GM12878 (cell line): ENCODE measurements at regions not wholly inside any gene's neighbourhood (a gene's known extent, or its start where the extent isn't known, plus 50 kb on each side); places are given as distances from the start of the nearest gene placed in this dataset.

Experiments
- ATAC-seq: fragments of 200-7000 bp; cut with Tn5 transposase; 3 replicates; pipeline ENCODE4 v1.9.1; 2020; ENCODE audit warnings: mild to moderate bottlenecking, moderate library complexity
- BruUV-seq: library from RNA; stranded (reverse); fragments of 400-500 nt; replicated peaks from 2 replicates; lab custom pipeline; 2021; lab: Mats Ljungman, UMichigan
- CTCF ChIA-PET: fragments of 300-600 bp; sonication (Branson Sonifier 250); formaldehyde crosslinking; extraction: SDS; loops from one replicate; lab custom pipeline; 2021; ENCODE audit warnings: inconsistent platforms; lab: Yijun Ruan, JAX
- POLR2A ChIA-PET: fragments of 350-600 bp; formaldehyde crosslinking; extraction: SDS; loops from one replicate; lab custom pipeline; 2021; ENCODE audit warnings: inconsistent platforms; lab: Charles Lee
- RAD21 ChIA-PET: fragments of 300-600 bp; sonication (Branson Sonifier 250); formaldehyde crosslinking; loops from one replicate; lab custom pipeline; 2023; ENCODE audit warnings: antibody characterized with exemption; ENCODE audit not compliant: unreplicated experiment; lab: Charles Lee
- SMC1A ChIA-PET: fragments of 300-600 bp; sonication (Branson Sonifier 250); formaldehyde crosslinking; loops from one replicate; lab custom pipeline; 2023; ENCODE audit not compliant: unreplicated experiment, uncharacterized antibody; lab: Charles Lee
- DNase-seq: peaks from one replicate; pipeline ENCODE4 v3.0.0-alpha.2; 2011; ENCODE audit warnings: low read depth, low spot score
- FAIRE-seq: peaks from 3 replicates; lab custom pipeline; 2011; peaks lifted over from hg19 to GRCh38; lab: Jason Lieb, UNC
- H2AFZ ChIP-seq: 2 replicates; pipeline ENCODE4 v1.6.0; 2011; ENCODE audit warnings: low read depth, low read length, control low read depth; ENCODE audit not compliant: control insufficient read depth
- H3K27ac ChIP-seq: 2 replicates; pipeline ENCODE4 v1.5.1; 2011; ENCODE audit warnings: control low read depth; ENCODE audit not compliant: control insufficient read depth, insufficient read depth
- H3K27me3 ChIP-seq, 2 experiments: replicated peaks in 1 of 2; 2 replicates each; pipeline versions ENCODE4 v1.6.0 to v1.6.1; 2011; ENCODE audit warnings: low read length in 1 of 2; ENCODE audit not compliant: control insufficient read depth in 2 of 2, insufficient read depth in 2 of 2
- H3K36me3 ChIP-seq, 2 experiments: 2 replicates each; pipeline ENCODE4 v1.5.1; 2011; ENCODE audit warnings: low read length in 1 of 2; ENCODE audit not compliant: control insufficient read depth in 2 of 2, insufficient read depth in 2 of 2
- H3K4me1 ChIP-seq: 2 replicates; pipeline ENCODE4 v1.6.1; 2011; ENCODE audit warnings: mild to moderate bottlenecking, low read length, moderate library complexity, mixed read lengths; ENCODE audit not compliant: control insufficient read depth, insufficient read depth
- H3K4me2 ChIP-seq: 2 replicates; pipeline ENCODE4 v1.6.0; 2011; ENCODE audit warnings: control low read depth; ENCODE audit not compliant: control insufficient read depth, insufficient read depth
- H3K4me3 ChIP-seq: fragments of 200-600 bp; sonication (generic); 2 replicates; pipeline ENCODE4 v1.5.1; 2016
- H3K79me2 ChIP-seq: 2 replicates; pipeline ENCODE4 v1.6.0; 2011; ENCODE audit warnings: low read length; ENCODE audit not compliant: control insufficient read depth, insufficient read depth
- H3K9ac ChIP-seq: 2 replicates; pipeline ENCODE4 v1.8.0; 2011; ENCODE audit warnings: low read length, control low read depth, mixed read lengths; ENCODE audit not compliant: control insufficient read depth, insufficient read depth
- H3K9me3 ChIP-seq: replicated peaks from 3 replicates; pipeline ENCODE4 v1.5.1; 2011; ENCODE audit warnings: mild to moderate bottlenecking, low read length; ENCODE audit not compliant: control insufficient read depth, insufficient read depth
- H4K20me1 ChIP-seq: 2 replicates; pipeline ENCODE4 v1.6.0; 2011; ENCODE audit not compliant: control insufficient read depth, insufficient read depth
- BCL3 ChIP-seq: IDR thresholded peaks from 2 replicates; pipeline ENCODE4 v1.6.1; 2011; ENCODE audit warnings: borderline replicate concordance, low read depth, mild to moderate bottlenecking, moderate library complexity, low read length; ENCODE audit not compliant: insufficient read depth, poor library complexity, severe bottlenecking
- BHLHE40 ChIP-seq, 2 experiments: fragments of 450-650 bp in 1 of 2; IDR thresholded peaks; 2 replicates each; pipeline ENCODE4 v1.6.1; 2011 to 2017; ENCODE audit warnings: low read depth in 2 of 2, borderline replicate concordance in 1 of 2, improper control_type of control experiment in 1 of 2, low read length in 1 of 2, mild to moderate bottlenecking in 1 of 2
- E4F1 ChIP-seq: fragments of 450-650 bp; IDR thresholded peaks from 2 replicates; pipeline ENCODE4 v1.6.1; 2018; ENCODE audit warnings: borderline replicate concordance, mild to moderate bottlenecking; ENCODE audit not compliant: partially characterized antibody
- ESRRA ChIP-seq: IDR thresholded peaks from 2 replicates; pipeline ENCODE4 v1.6.1; 2012; ENCODE audit warnings: mild to moderate bottlenecking, low read length, improper control_type of control experiment
- HDAC2 ChIP-seq: fragments of 200-600 bp; sonication (generic); IDR thresholded peaks from 2 replicates; pipeline ENCODE4 v1.6.1; 2017
- IRF3 ChIP-seq: fragments of 450-650 bp; IDR thresholded peaks from 2 replicates; pipeline ENCODE4 v1.6.1; 2014; ENCODE audit warnings: mild to moderate bottlenecking
- KLF5 ChIP-seq: fragments of 450-650 bp; IDR thresholded peaks from 2 replicates; pipeline ENCODE4 v1.6.1; 2014; ENCODE audit warnings: mild to moderate bottlenecking; ENCODE audit not compliant: partially characterized antibody
- NR2F1 ChIP-seq: fragments of 450-650 bp; conservative IDR thresholded peaks from 2 replicates; pipeline ENCODE4 v1.6.1; 2017; ENCODE audit warnings: mild to moderate bottlenecking
- RBBP5 ChIP-seq: fragments of 200-600 bp; sonication (generic); conservative IDR thresholded peaks from 2 replicates; pipeline ENCODE4 v1.6.1; 2016
- RELB ChIP-seq: fragments of 450-650 bp; IDR thresholded peaks from 2 replicates; pipeline ENCODE4 v1.6.1; 2017; ENCODE audit warnings: low read depth, mild to moderate bottlenecking, moderate library complexity
- STAT3 ChIP-seq: IDR thresholded peaks from 2 replicates; pipeline ENCODE4 v1.6.1; 2011; ENCODE audit warnings: low read depth, low read length, improper control_type of control experiment
- SUPT20H ChIP-seq: IDR thresholded peaks from 2 replicates; pipeline ENCODE4 v1.6.1; 2011; ENCODE audit warnings: low read depth, mild to moderate bottlenecking, low read length, moderate library complexity, borderline replicate concordance; ENCODE audit not compliant: control insufficient read depth
- WRNIP1 ChIP-seq: IDR thresholded peaks from 2 replicates; pipeline ENCODE4 v1.6.1; 2011; ENCODE audit warnings: low read depth, low read length, improper control_type of control experiment, borderline replicate concordance
- ZNF24 ChIP-seq: fragments of 450-650 bp; IDR thresholded peaks from 2 replicates; pipeline ENCODE4 v1.6.1; 2017; ENCODE audit warnings: antibody characterized with exemption, mild to moderate bottlenecking
- ZNF622 ChIP-seq: fragments of 450-650 bp; IDR thresholded peaks from 2 replicates; pipeline ENCODE4 v1.6.1; 2017; ENCODE audit warnings: mild to moderate bottlenecking, inconsistent platforms
- WGBS: methylation state at CpG from one replicate; pipeline ENCODE4 v1.1.6; 2016; ENCODE audit warnings: low lambda C conversion rate; ENCODE audit not compliant: insufficient replicate concordance, insufficient coverage; ENCODE audit errors: missing lambda C conversion rate; 5-methylcytosine and 5-hydroxymethylcytosine counted together
- in situ Hi-C: fragments of 300-500 bp; cut with MboI; formaldehyde crosslinking; loops from 9 replicates; pipeline ENCODE4 v1.14.3; 2018; ENCODE audit warnings: mixed read lengths
- intact Hi-C: fragments of 100-400 bp; cut with micrococcal nuclease; formaldehyde crosslinking; loops from one replicate; pipeline ENCODE4 v1.14.2; 2022; ENCODE audit not compliant: unreplicated experiment

GRCh38 chr6:23357185-23357766 lies 768.7 kb upstream of the NRSN1 start:
- Histone ChIP-seq H2AFZ (no peak overlapping the region), H3K9ac (no peak overlapping the region), H3K27ac (no peak overlapping the region), H3K27me3 (no peaks in the 10 kb centered on the region), H3K9me3 (no peaks in the 10 kb centered on the region), H3K4me2 (no peak overlapping the region), H3K36me3 (no peaks in the 10 kb centered on the region), H3K79me2 (no peaks in the 10 kb centered on the region), H3K4me3 (no peak overlapping the region), H3K4me1 (no peaks in the 10 kb centered on the region), H4K20me1 (no peaks in the 10 kb centered on the region)
- DNase-seq (no peak), ATAC-seq (no peak), FAIRE-seq (no peak)
- ChIA-PET RAD21 (no interaction called here), POLR2A (no interaction called here), SMC1A (interaction anchor here (0.7 kb wide), 1 partner anchor 57 kb away, joined by 3 read pairs; no protein-coding TSS in a partner anchor), CTCF (no interaction called here)
- intact Hi-C loops (no loop called here), in situ Hi-C loops (no loop called here)
- no TSS peak for BruUV-seq
- WGBS = 0% methylated on average over 2 of the region's 2 CpGs
- TF ChIP-seq RELB (no peak), BCL3 (no peak), ESRRA (no peak), SUPT20H (no peak), RBBP5 (no peak), E4F1 (no peak), WRNIP1 (no peak), ZNF622 (no peak), NR2F1 (no peak), IRF3 (no peak), HDAC2 (no peak), KLF5 (no peak), ZNF24 (no peak), STAT3 (no peak), BHLHE40 (IDR thresholded peaks at IDR 0.05; ENCODE audit: borderline replicate concordance in 1 of 2, low read depth in 2 of 2, low read length in 1 of 2) (no peak)
